Neuronal stem cell (in vitro differentiated cells): ENCODE measurements at regions not wholly inside any gene's neighbourhood (a gene's known extent, or its start where the extent isn't known, plus 50 kb on each side); places are given as distances from the start of the nearest gene placed in this dataset.

Experiments
- DNase-seq: peaks from one replicate; pipeline ENCODE4 v3.0.0-alpha.2; 2013; ENCODE audit warnings: low spot score
- H2AFZ ChIP-seq: one replicate; pipeline ENCODE4 v1.6.1; 2013; ENCODE audit warnings: mild to moderate bottlenecking, low read length, inconsistent platforms
- H2AK5ac ChIP-seq: 2 replicates; pipeline ENCODE4 v1.6.1; 2013; ENCODE audit warnings: low read depth, mild to moderate bottlenecking, inconsistent platforms, low read length, moderate library complexity, mixed read lengths
- H2BK120ac ChIP-seq: 2 replicates; pipeline ENCODE4 v1.6.1; 2013; ENCODE audit warnings: low read depth, mild to moderate bottlenecking, inconsistent platforms, low read length, moderate library complexity, mixed read lengths
- H2BK12ac ChIP-seq: one replicate; pipeline ENCODE4 v1.6.1; 2013; ENCODE audit warnings: low read length, inconsistent platforms
- H2BK15ac ChIP-seq: 2 replicates; pipeline ENCODE4 v1.6.1; 2013; ENCODE audit warnings: mild to moderate bottlenecking, low read length, inconsistent platforms, mixed read lengths
- H2BK5ac ChIP-seq: one replicate; pipeline ENCODE4 v1.6.1; 2013; ENCODE audit warnings: inconsistent platforms, mild to moderate bottlenecking, low read length, moderate library complexity
- H3K14ac ChIP-seq: one replicate; pipeline ENCODE4 v1.6.1; 2013; ENCODE audit warnings: low read length, inconsistent platforms
- H3K18ac ChIP-seq: 2 replicates; pipeline ENCODE4 v1.6.1; 2013; ENCODE audit warnings: low read length, inconsistent platforms
- H3K23ac ChIP-seq: 2 replicates; pipeline ENCODE4 v1.6.1; 2013; ENCODE audit warnings: low read depth, mild to moderate bottlenecking, mixed read lengths, low read length, inconsistent platforms; ENCODE audit not compliant: poor library complexity
- H3K27ac ChIP-seq: replicated peaks from 3 replicates; pipeline ENCODE4 v1.5.1; 2013; ENCODE audit warnings: low read length, inconsistent platforms
- H3K27me3 ChIP-seq, 3 experiments: 2 replicates each; pipeline ENCODE4 v1.6.1; 2013; ENCODE audit warnings: low read length in 3 of 3, mild to moderate bottlenecking in 2 of 3, inconsistent platforms in 1 of 3, low read depth in 1 of 3, mixed read lengths in 1 of 3, moderate library complexity in 1 of 3; ENCODE audit not compliant: control insufficient read depth in 3 of 3, insufficient read depth in 3 of 3
- H3K36me3 ChIP-seq, 2 donors: replicated peaks in 1 of 2; 2 replicates each; pipeline ENCODE4 v1.6.1; 2013; ENCODE audit warnings: low read length in 2 of 2; ENCODE audit not compliant: control insufficient read depth in 2 of 2, insufficient read depth in 2 of 2
- H3K4ac ChIP-seq: 2 replicates; pipeline ENCODE4 v1.6.1; 2013; ENCODE audit warnings: inconsistent platforms, mild to moderate bottlenecking, low read length, moderate library complexity
- H3K4me1 ChIP-seq, 2 donors: 1 replicate in 1 of 2; 2 replicates in 1 of 2; pipeline ENCODE4 v1.6.1; 2013; ENCODE audit warnings: low read length in 2 of 2, low read depth in 1 of 2; ENCODE audit not compliant: control insufficient read depth in 2 of 2, insufficient read depth in 1 of 2
- H3K4me2 ChIP-seq: one replicate; pipeline ENCODE4 v1.6.1; 2013; ENCODE audit warnings: mild to moderate bottlenecking, low read length, inconsistent platforms; ENCODE audit not compliant: insufficient read depth, poor library complexity, severe bottlenecking
- H3K4me3 ChIP-seq, 2 donors: 2 replicates each; pipeline ENCODE4 v1.5.1; 2013; ENCODE audit warnings: low read length in 2 of 2, mild to moderate bottlenecking in 2 of 2, inconsistent platforms in 1 of 2, moderate library complexity in 1 of 2
- H3K79me1 ChIP-seq: one replicate; pipeline ENCODE4 v1.6.1; 2013; ENCODE audit warnings: low read depth, mild to moderate bottlenecking, inconsistent platforms, low read length, moderate library complexity
- H3K9ac ChIP-seq: one replicate; pipeline ENCODE4 v1.6.1; 2013; ENCODE audit warnings: mild to moderate bottlenecking, low read depth, low read length, inconsistent platforms; ENCODE audit not compliant: poor library complexity
- H3K9me3 ChIP-seq, 2 donors: replicated peaks in 1 of 2; 2 replicates each; pipeline versions ENCODE3 to v1.6.1; 2013; ENCODE audit warnings: low read length in 2 of 2, mild to moderate bottlenecking in 2 of 2, inconsistent platforms in 1 of 2, low read depth in 1 of 2, mixed read lengths in 1 of 2, moderate library complexity in 1 of 2; ENCODE audit not compliant: control insufficient read depth in 2 of 2, insufficient read depth in 1 of 2
- H4K8ac ChIP-seq: one replicate; pipeline ENCODE4 v1.6.1; 2013; ENCODE audit warnings: low read depth, mild to moderate bottlenecking, inconsistent platforms, low read length, moderate library complexity
- H4K91ac ChIP-seq: one replicate; pipeline ENCODE4 v1.6.1; 2013; ENCODE audit warnings: low read length, low read depth, mild to moderate bottlenecking, inconsistent platforms; ENCODE audit not compliant: poor library complexity
- WGBS, 2 donors: extraction: QIAGEN DNeasy Blood & Tissue Kit; methylation state at CpG; one replicate each; pipeline ENCODE4 v1.1.7; 2013; ENCODE audit warnings: missing lambda C conversion rate in 2 of 2, mixed read lengths in 1 of 2; ENCODE audit not compliant: insufficient read length in 2 of 2, insufficient replicate concordance in 1 of 2; ENCODE audit errors: extremely low coverage in 2 of 2; 5-methylcytosine and 5-hydroxymethylcytosine counted together

DNA sequence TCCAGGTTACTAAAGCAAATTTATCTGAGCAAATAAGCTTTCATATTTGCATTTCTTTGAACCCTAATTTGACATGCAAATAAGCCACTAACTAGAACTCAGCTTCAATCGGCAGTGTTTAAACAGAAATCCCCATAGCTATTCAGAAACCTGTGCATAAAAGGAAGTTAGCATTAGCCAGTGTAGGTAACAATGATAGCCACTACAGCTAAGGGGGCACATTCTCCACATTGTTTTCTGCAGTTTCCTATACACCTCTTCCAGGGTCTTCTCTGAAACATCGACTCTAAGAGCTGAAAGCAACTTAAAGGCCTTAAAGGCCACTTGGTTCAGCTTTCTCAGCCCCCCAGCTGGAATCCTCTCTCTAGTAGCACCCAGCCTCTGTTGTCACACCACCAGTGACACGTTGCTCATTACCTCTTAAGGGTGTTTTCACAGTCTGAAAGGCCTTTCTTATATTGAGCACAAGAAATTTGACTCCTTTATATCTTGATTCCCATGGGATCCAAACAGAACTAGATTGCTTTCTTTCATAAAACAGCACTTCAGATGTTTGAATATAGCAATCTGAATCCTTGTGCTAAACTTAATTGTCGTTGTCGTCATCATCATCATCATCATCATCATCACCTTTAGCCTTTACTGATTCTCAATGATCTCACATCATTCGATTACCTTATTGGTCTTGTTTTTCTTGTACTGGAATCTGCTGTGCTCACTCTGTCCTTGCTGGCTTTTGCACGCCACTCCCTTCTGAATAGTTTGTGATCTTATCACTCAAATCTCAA lies 93.9 kb upstream of the DAB1 start:
- Histone ChIP-seq H4K91ac (no peak overlapping the region), H2BK12ac (no peak overlapping the region), H3K27ac (no peak overlapping the region), H2AK5ac (no peak overlapping the region), H3K36me3 (no peaks in the 10 kb centered on the region), H3K9me3 (no peaks in the 10 kb centered on the region), H2BK15ac (no peak overlapping the region), H3K9ac (no peak overlapping the region), H4K8ac (no peak overlapping the region), H2BK120ac (no peak overlapping the region), H3K4me3 (no peak overlapping the region), H3K23ac (no peak overlapping the region), H2BK5ac (no peak overlapping the region), H3K18ac (no peak overlapping the region), H3K4ac (no peak overlapping the region), H3K79me1 (no peaks in the 10 kb centered on the region), H3K4me1 (peaks cover 0 to 6% of the 10 kb centered on the region in 2 donors), H3K4me2 (no peak overlapping the region), H3K14ac (no peak overlapping the region), H3K27me3 (no peaks in the 10 kb centered on the region), H2AFZ (no peak overlapping the region)
- no CpG with 5 or more reads among the region's 7 CpGs for WGBS, 2 donors
- DNase-seq = no peak

DNA sequence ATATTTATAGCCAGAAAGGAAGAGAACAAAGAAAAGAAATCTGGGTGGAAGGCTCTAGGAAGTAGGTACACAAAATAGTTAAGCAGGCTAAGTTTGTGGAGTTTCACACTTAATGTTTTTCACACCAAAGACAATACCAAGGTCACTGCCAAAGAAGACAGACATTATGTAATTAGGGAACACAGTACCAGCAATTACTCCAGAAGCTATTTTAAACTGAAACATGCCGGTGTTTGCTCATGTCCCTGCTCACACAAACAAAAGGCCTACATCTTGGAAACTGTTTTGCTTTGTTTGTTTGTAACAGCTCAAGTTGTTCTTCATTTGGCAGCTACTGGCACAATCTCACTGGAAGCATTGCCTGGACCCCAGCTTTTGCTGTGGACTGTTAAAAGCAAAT lies 88.5 kb upstream of the DAB1 start:
- Histone ChIP-seq H3K9ac (no peak overlapping the region), H3K23ac (no peak overlapping the region), H2AFZ (no peak overlapping the region), H3K4me3 (no peak overlapping the region), H3K36me3 (no peaks in the 10 kb centered on the region), H3K4ac (no peak overlapping the region), H3K9me3 (no peaks in the 10 kb centered on the region), H4K8ac (no peak overlapping the region), H2AK5ac (no peak overlapping the region), H2BK12ac (no peak overlapping the region), H2BK5ac (no peak overlapping the region), H3K27ac (no peak overlapping the region), H3K4me2 (no peak overlapping the region), H3K18ac (no peak overlapping the region), H4K91ac (no peak overlapping the region), H2BK120ac (no peak overlapping the region), H3K79me1 (no peaks in the 10 kb centered on the region), H2BK15ac (no peak overlapping the region), H3K27me3 (no peaks in the 10 kb centered on the region), H3K14ac (no peak overlapping the region), H3K4me1 (no peaks in the 10 kb centered on the region)
- WGBS, 2 donors = no CpG with 5 or more reads among the region's 1 CpG
- no peak for DNase-seq

DNA sequence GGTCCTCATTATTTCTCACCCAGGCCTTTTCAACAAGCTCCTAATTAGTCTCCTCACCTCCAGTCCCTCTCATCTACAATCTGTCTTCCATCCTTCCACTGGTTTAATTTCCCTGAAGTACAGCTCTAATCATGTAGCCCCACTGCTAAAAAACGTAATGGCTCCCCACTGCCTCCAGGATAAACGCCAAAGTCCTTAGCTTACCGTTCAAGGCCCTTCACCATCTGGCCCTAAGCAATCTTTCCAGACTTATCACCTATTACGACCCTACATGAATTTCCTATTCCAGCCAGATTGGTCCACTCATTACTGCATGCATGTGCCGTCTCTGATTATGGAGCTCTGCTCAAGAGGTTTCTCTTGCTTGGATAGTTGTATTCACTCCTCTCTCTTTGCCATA lies 83.1 kb upstream of the DAB1 start:
- no peak overlapping the region for H3K23ac ChIP-seq
- no peak overlapping the region for H4K8ac ChIP-seq
- no peak overlapping the region for H3K27ac ChIP-seq
- H3K14ac ChIP-seq = no peak overlapping the region
- WGBS, 2 donors = no CpG with 5 or more reads among the region's 5 CpGs
- H3K27me3 ChIP-seq = no peaks in the 10 kb centered on the region
- no peaks in the 10 kb centered on the region for H3K9me3 ChIP-seq
- no peak overlapping the region for H2BK12ac ChIP-seq
- H3K18ac ChIP-seq = no peak overlapping the region
- no peaks in the 10 kb centered on the region for H3K36me3 ChIP-seq
- no peak overlapping the region for H2AFZ ChIP-seq
- no peak overlapping the region for H2BK120ac ChIP-seq
- H3K9ac ChIP-seq = no peak overlapping the region
- H3K79me1 ChIP-seq = no peaks in the 10 kb centered on the region
- DNase-seq = no peak
- no peak overlapping the region for H2BK15ac ChIP-seq
- H2BK5ac ChIP-seq = no peak overlapping the region
- no peaks in the 10 kb centered on the region for H3K4me1 ChIP-seq
- H4K91ac ChIP-seq = no peak overlapping the region
- H3K4ac ChIP-seq = no peak overlapping the region
- H3K4me2 ChIP-seq = no peak overlapping the region
- no peak overlapping the region for H3K4me3 ChIP-seq
- H2AK5ac ChIP-seq = no peak overlapping the region

DNA sequence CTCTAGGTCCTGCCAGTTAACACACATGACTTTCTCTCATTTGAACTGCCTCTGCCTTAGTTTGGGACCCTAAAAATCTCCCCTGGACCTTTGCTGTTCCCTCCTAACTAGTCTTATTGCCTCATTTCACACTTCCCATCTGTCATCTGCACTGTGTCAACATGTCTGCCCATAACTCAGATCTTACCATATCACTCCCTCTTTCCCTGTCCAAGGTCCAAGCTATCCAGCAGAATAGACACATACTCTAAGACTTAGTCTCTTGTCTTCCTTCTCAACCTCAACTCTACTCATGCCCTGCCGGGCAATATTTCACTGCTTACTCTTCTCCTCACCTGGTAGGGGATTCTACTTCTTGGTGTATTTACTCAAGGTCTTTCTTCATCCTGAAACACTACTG lies 79.5 kb upstream of the DAB1 start:
- no peaks in the 10 kb centered on the region for H3K27me3 ChIP-seq
- no peak for DNase-seq
- no CpG with 5 or more reads among the region's 1 CpG for WGBS, 2 donors
- no peaks in the 10 kb centered on the region for H3K79me1 ChIP-seq
- H2BK15ac ChIP-seq = no peak overlapping the region
- no peak overlapping the region for H3K14ac ChIP-seq
- H3K4me1 ChIP-seq = peaks cover 0 to 2% of the 10 kb centered on the region in 2 donors
- no peak overlapping the region for H3K4me3 ChIP-seq
- no peaks in the 10 kb centered on the region for H3K9me3 ChIP-seq
- H4K91ac ChIP-seq = no peak overlapping the region
- H3K4ac ChIP-seq = no peak overlapping the region
- H2BK12ac ChIP-seq = no peak overlapping the region
- no peak overlapping the region for H3K23ac ChIP-seq
- H2AFZ ChIP-seq = no peak overlapping the region
- H2AK5ac ChIP-seq = no peak overlapping the region
- no peak overlapping the region for H2BK120ac ChIP-seq
- H4K8ac ChIP-seq = no peak overlapping the region
- no peak overlapping the region for H3K18ac ChIP-seq
- H3K36me3 ChIP-seq = no peaks in the 10 kb centered on the region
- H2BK5ac ChIP-seq = no peak overlapping the region
- no peak overlapping the region for H3K9ac ChIP-seq
- H3K27ac ChIP-seq = no peak overlapping the region
- no peak overlapping the region for H3K4me2 ChIP-seq
